Lower leg skin (tissue), 4 donors: ENCODE measurements at regions not wholly inside any gene's neighbourhood (a gene's known extent, or its start where the extent isn't known, plus 50 kb on each side); places are given as distances from the start of the nearest gene placed in this dataset.

Source experiments
- DNase-seq, 2 donors: peaks; one replicate each; pipeline ENCODE4 v3.0.0-alpha.2; 2019; ENCODE audit warnings: low spot score in 2 of 2
- H3K4me3 ChIP-seq: fragments of 200-600 bp; sonication (generic); 2 replicates; pipeline ENCODE4 v1.5.1; 2017; ENCODE audit warnings: mild to moderate bottlenecking, low read depth; ENCODE audit not compliant: poor library complexity, severe bottlenecking
- POLR2A ChIP-seq, 2 donors: fragments of 450-650 bp; IDR thresholded peaks; one replicate each; pipeline ENCODE4 v1.6.1; 2016 to 2017; ENCODE audit warnings: antibody characterized with exemption in 2 of 2, mild to moderate bottlenecking in 1 of 2, moderate library complexity in 1 of 2
- WGBS, 2 donors: methylation state at CpG; one replicate each; pipeline ENCODE4 v1.1.5; 2018; 5-methylcytosine and 5-hydroxymethylcytosine counted together
- intact Hi-C: fragments of 100-400 bp; cut with DNase I; formaldehyde crosslinking; loops from one replicate; pipeline ENCODE4 v1.15.0; 2023; ENCODE audit warnings: low total_unique reads
- TF ChIP-seq, protein P1 (sequence below), 3 donors: fragments of 450-650 bp; IDR thresholded peaks; one replicate each; pipeline ENCODE4 v1.5.1; 2016; ENCODE audit warnings: antibody characterized with exemption in 3 of 3, mild to moderate bottlenecking in 3 of 3, moderate library complexity in 2 of 3

GRCh38 chr5:174526177-174526576, 198.2 kb upstream of the MSX2 start:
- intact Hi-C loops, result no loop called here
- TF ChIP-seq, protein P1, sequence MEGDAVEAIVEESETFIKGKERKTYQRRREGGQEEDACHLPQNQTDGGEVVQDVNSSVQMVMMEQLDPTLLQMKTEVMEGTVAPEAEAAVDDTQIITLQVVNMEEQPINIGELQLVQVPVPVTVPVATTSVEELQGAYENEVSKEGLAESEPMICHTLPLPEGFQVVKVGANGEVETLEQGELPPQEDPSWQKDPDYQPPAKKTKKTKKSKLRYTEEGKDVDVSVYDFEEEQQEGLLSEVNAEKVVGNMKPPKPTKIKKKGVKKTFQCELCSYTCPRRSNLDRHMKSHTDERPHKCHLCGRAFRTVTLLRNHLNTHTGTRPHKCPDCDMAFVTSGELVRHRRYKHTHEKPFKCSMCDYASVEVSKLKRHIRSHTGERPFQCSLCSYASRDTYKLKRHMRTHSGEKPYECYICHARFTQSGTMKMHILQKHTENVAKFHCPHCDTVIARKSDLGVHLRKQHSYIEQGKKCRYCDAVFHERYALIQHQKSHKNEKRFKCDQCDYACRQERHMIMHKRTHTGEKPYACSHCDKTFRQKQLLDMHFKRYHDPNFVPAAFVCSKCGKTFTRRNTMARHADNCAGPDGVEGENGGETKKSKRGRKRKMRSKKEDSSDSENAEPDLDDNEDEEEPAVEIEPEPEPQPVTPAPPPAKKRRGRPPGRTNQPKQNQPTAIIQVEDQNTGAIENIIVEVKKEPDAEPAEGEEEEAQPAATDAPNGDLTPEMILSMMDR (IDR thresholded peaks at IDR 0.05), result no peak
- TF ChIP-seq POLR2A (IDR thresholded peaks at IDR 0.05), result no peak
- H3K4me3 ChIP-seq, result no peak overlapping the region
- 86 to 90% methylated on average over 4 of the region's 4 CpGs for WGBS, 2 donors
- no peak for DNase-seq

GRCh38 chr5:174527916-174528540, 196.4 kb upstream of the MSX2 start:
- intact Hi-C loops, result no loop called here
- H3K4me3 ChIP-seq, result no peak overlapping the region
- DNase-seq, result no peak
- 61 to 73% methylated on average over 11 of the region's 11 CpGs for WGBS, 2 donors
- TF ChIP-seq, protein P1 (IDR thresholded peaks at IDR 0.05), result no peak
- no peak for TF ChIP-seq POLR2A (IDR thresholded peaks at IDR 0.05)

- TF ChIP-seq POLR2A (IDR thresholded peaks at IDR 0.05), result no peak
- TF ChIP-seq, protein P1 (IDR thresholded peaks at IDR 0.05), result no peak
Observed at GRCh38 chr5:174528821-174529544, 195.4 kb upstream of the MSX2 start.

GRCh38 chr5:174529925-174530681, 194.3 kb upstream of the MSX2 start:
- intact Hi-C loops, result no loop called here
- DNase-seq, result no peak
- H3K4me3 ChIP-seq, result no peak overlapping the region
- WGBS, 2 donors, result 77 to 79% methylated on average over 9 of the region's 9 CpGs
- TF ChIP-seq POLR2A (IDR thresholded peaks at IDR 0.05), result no peak
- TF ChIP-seq, protein P1 (IDR thresholded peaks at IDR 0.05), result no peak

More at GRCh38 chr5:174528821-174529544, 195.4 kb upstream of the MSX2 start:
- H3K4me3 ChIP-seq, result no peak overlapping the region
- intact Hi-C loops, result no loop called here
- WGBS, 2 donors, result 76 to 78% methylated on average over 6 of the region's 6 CpGs
- no peak for DNase-seq

GRCh38 chr5:174531782-174532191, 192.6 kb upstream of the MSX2 start:
- no peak for DNase-seq
- no peak overlapping the region for H3K4me3 ChIP-seq
- intact Hi-C loops, result no loop called here
- 51 to 53% methylated on average over 7 of the region's 7 CpGs for WGBS, 2 donors
- no peak for TF ChIP-seq POLR2A (IDR thresholded peaks at IDR 0.05)
